ENCODE measurements at regions not wholly inside any gene's neighbourhood (a gene's known extent, or its start where the extent isn't known, plus 50 kb on each side); places are given as distances from the start of the nearest gene placed in this dataset.

- TF ChIP-seq CTCF (IDR thresholded peaks at IDR 0.05; ENCODE audit: low read length) (no peak), EZH2 (IDR thresholded peaks at IDR 0.05; ENCODE audit: borderline replicate concordance, low read length) (no peak)
Measured at GRCh38 chr4:96103086-96103485, 263.2 kb downstream of the PDHA2 start.
